ENCODE measurements at regions not wholly inside any gene's neighbourhood (a gene's known extent, or its start where the extent isn't known, plus 50 kb on each side); places are given as distances from the start of the nearest gene placed in this dataset.

DNA sequence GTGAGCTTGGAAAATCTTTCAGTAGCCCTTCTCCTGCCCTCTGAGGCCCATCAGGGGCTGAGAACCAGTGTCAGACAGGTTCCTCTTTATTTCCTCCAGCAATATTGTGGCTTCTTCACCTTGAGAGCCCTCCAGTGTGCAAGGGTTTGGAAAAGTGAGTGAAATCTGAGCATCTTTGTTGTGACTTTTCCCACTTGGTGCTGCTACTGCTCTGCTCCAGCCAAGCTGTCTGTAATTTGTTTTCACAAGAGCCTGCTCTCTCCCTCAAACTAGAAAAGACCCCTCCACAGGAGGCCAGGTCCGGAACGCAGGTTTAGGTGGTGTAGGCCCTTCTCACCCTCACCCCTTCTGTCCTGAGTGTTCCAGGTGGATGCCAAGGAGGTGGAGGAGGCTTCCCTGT lies 57.4 kb upstream of the SPRY4 start:
- intact Hi-C loops (cut with DNase I), result no loop called here
- no peak for DNase-seq
- no peak for ATAC-seq
- H3K9me3 ChIP-seq, result no peaks in the 10 kb centered on the region
- no peaks in the 10 kb centered on the region for H3K27me3 ChIP-seq (ENCODE audit: insufficient read depth in 3 of 3, low read length in 2 of 3)
- H3K4me1 ChIP-seq, result no peaks in the 10 kb centered on the region
- no peaks in the 10 kb centered on the region for H3K36me3 ChIP-seq (ENCODE audit: insufficient read depth in 1 of 2, low read depth in 1 of 2)
- TF ChIP-seq, protein P1, sequence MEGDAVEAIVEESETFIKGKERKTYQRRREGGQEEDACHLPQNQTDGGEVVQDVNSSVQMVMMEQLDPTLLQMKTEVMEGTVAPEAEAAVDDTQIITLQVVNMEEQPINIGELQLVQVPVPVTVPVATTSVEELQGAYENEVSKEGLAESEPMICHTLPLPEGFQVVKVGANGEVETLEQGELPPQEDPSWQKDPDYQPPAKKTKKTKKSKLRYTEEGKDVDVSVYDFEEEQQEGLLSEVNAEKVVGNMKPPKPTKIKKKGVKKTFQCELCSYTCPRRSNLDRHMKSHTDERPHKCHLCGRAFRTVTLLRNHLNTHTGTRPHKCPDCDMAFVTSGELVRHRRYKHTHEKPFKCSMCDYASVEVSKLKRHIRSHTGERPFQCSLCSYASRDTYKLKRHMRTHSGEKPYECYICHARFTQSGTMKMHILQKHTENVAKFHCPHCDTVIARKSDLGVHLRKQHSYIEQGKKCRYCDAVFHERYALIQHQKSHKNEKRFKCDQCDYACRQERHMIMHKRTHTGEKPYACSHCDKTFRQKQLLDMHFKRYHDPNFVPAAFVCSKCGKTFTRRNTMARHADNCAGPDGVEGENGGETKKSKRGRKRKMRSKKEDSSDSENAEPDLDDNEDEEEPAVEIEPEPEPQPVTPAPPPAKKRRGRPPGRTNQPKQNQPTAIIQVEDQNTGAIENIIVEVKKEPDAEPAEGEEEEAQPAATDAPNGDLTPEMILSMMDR (IDR thresholded peaks at IDR 0.05), result no peak
- no peak overlapping the region for H3K27ac ChIP-seq
- 83 to 94% (median 86%) methylated on average over 2 of the region's 2 CpGs for WGBS, 3 donors
- H3K4me3 ChIP-seq, result no peak overlapping the region

DNA sequence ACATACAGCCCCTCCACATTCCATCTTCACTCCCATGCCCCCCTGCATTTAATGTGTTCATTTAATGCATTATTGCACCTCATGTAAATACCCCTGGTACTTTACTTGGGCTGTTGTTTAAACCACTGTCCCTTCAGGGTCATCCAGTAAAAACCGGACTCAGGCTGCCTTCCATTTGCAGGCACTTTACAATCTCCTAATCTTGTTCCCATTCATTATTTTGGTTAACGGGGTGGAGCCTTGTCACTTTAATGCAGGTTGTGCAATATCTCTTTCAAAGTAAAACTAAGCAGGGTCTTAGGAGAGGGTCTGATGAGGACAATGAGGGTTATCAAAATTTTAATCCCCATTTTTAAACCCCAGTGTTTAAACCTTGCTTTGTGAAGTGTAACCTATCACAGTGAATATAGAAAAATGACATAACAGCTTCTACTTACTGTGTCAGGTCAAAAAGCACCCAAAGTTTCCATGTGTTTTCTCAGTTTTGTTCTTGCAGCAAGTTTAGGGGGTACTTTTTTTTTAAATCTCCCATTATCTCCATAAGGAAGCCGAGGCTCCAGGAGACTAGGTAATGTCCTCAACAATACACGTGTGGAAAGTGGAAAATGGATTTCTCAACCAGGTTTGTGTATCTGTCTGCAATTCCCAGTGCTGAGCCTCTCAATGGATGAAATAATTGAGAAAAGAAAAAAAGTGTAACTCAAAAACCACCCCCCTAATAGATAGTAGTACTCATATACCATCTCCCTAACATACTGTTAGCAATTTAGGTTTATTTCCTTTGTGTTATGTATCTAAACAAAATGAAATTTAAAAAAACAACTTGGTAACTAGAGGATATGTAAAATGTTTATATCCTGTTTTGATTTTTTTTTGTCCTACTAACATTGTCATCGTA lies 54.2 kb upstream of the SPRY4 start:
- H3K27ac ChIP-seq, result no peak overlapping the region
- DNase-seq (no peak), ATAC-seq (no peak)
- H3K4me3 ChIP-seq, result no peak overlapping the region
- H3K36me3 ChIP-seq (ENCODE audit: insufficient read depth in 1 of 2, low read depth in 1 of 2), result no peaks in the 10 kb centered on the region
- WGBS, 3 donors, result 65 to 79% (median 71%) methylated on average over 5 of the region's 5 CpGs
- no peaks in the 10 kb centered on the region for H3K27me3 ChIP-seq (ENCODE audit: insufficient read depth in 3 of 3, low read length in 2 of 3)
- TF ChIP-seq, protein P1 (IDR thresholded peaks at IDR 0.05), result no peak
- H3K9me3 ChIP-seq, result no peaks in the 10 kb centered on the region
- no peaks in the 10 kb centered on the region for H3K4me1 ChIP-seq
- intact Hi-C loops (cut with DNase I), result no loop called here

DNA sequence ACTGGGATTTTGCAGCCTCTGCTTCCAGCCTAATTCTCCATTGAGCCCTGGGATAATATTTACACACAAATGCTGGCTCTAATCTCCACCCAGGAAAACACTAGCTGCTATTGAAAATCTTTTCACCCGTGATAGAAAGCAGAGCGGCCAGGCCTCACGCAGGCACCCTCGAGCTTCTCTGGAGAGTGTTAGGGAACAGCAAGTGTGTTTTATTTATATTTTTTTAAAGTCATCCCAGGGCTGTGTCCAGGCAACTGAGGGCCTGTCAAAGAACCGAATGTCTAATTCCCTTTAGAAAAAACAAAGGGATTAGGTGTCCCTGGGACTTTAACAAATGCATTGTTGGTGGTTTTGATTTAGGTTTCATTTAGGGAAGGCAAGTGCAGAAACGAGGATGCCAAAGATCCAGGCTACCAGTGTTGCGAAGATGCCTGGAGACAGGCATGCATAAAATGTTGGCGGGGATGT lies 51.2 kb upstream of the SPRY4 start:
- H3K36me3 ChIP-seq (ENCODE audit: insufficient read depth in 1 of 2, low read depth in 1 of 2), result no peaks in the 10 kb centered on the region
- no peak overlapping the region for H3K4me3 ChIP-seq
- TF ChIP-seq, protein P1 (IDR thresholded peaks at IDR 0.05), result no peak
- no peaks in the 10 kb centered on the region for H3K4me1 ChIP-seq
- no peak overlapping the region for H3K27ac ChIP-seq
- DNase-seq, result no peak
- no peaks in the 10 kb centered on the region for H3K27me3 ChIP-seq (ENCODE audit: insufficient read depth in 3 of 3, low read length in 2 of 3)
- no peak for ATAC-seq
- no peaks in the 10 kb centered on the region for H3K9me3 ChIP-seq
- 38 to 54% (median 43%) methylated on average over 8 of the region's 8 CpGs for WGBS, 3 donors
- intact Hi-C loops (cut with DNase I), result no loop called here

All from psoas muscle (tissue), 7 donors.